SK-N-SH (cell line): ENCODE measurements at regions not wholly inside any gene's neighbourhood (a gene's known extent, or its start where the extent isn't known, plus 50 kb on each side); places are given as distances from the start of the nearest gene placed in this dataset.

ENCODE experiments used
- CTCF ChIA-PET: fragments of 300-600, 350-600 bp; formaldehyde crosslinking; extraction: SDS; loops from one replicate; lab custom pipeline; 2021; lab: Yijun Ruan, JAX
- POLR2A ChIA-PET: fragments of 350-600 bp; sonication (Branson Sonifier 250); formaldehyde crosslinking; extraction: SDS; loops from one replicate; lab custom pipeline; 2020; ENCODE audit warnings: antibody characterized with exemption, inconsistent platforms; lab: Yijun Ruan, JAX
- DNase-seq: peaks from one replicate; pipeline ENCODE4 v3.0.0; 2012
- H2AFZ ChIP-seq: fragments of 200-600 bp; sonication (generic); 2 replicates; pipeline ENCODE4 v1.8.1; 2016; ENCODE audit warnings: antibody characterized with exemption, mild to moderate bottlenecking, low read depth
- H3F3A ChIP-seq: fragments of 200-600 bp; sonication (generic); replicated peaks from 2 replicates; pipeline ENCODE3; 2016; ENCODE audit warnings: antibody characterized with exemption, mild to moderate bottlenecking; ENCODE audit not compliant: insufficient read depth
- H3K27ac ChIP-seq, 2 experiments: fragments of 200-500 bp in 1 of 2; fragments of 200-600 bp in 1 of 2; sonication (Bioruptor generic) in 1 of 2; sonication (generic), shearing (Covaris generic) in 1 of 2; 2 replicates each; pipeline versions ENCODE4 v1.5.1 to v1.6.1; 2014 to 2016; ENCODE audit warnings: low read depth in 2 of 2, inconsistent platforms in 1 of 2, low read length in 1 of 2, mild to moderate bottlenecking in 1 of 2, mixed read lengths in 1 of 2
- H3K27me3 ChIP-seq: fragments of 200-600 bp; sonication (generic), shearing (Covaris generic); 2 replicates; pipeline ENCODE4 v1.6.1; 2016; ENCODE audit warnings: mixed run types; ENCODE audit not compliant: insufficient read depth
- H3K36me3 ChIP-seq, 2 experiments: fragments of 200-500 bp in 1 of 2; fragments of 200-600 bp in 1 of 2; sonication (Bioruptor generic) in 1 of 2; sonication (generic) in 1 of 2; replicated peaks in 1 of 2; 2 replicates each; pipeline versions ENCODE3 to v1.5.1; 2014 to 2016; ENCODE audit warnings: low read length in 1 of 2, mild to moderate bottlenecking in 1 of 2; ENCODE audit not compliant: insufficient read depth in 2 of 2, control insufficient read depth in 1 of 2
- H3K4me1 ChIP-seq, 2 experiments: fragments of 200-500 bp in 1 of 2; fragments of 200-600 bp in 1 of 2; sonication (Bioruptor generic) in 1 of 2; sonication (generic), shearing (Covaris generic) in 1 of 2; 2 replicates each; pipeline versions ENCODE4 v1.5.1 to v1.6.1; 2014 to 2016; ENCODE audit warnings: low read depth in 1 of 2, low read length in 1 of 2, mixed run types in 1 of 2; ENCODE audit not compliant: insufficient read depth in 2 of 2, control insufficient read depth in 1 of 2
- H3K4me2 ChIP-seq: fragments of 200-600 bp; sonication (generic), shearing (Covaris generic); 2 replicates; pipeline ENCODE4 v1.6.1; 2017; ENCODE audit warnings: mixed run types
- H3K4me3 ChIP-seq, 2 experiments: fragments of 200-500 bp in 1 of 2; fragments of 200-600 bp in 1 of 2; sonication (Bioruptor generic) in 1 of 2; sonication (generic), shearing (Covaris generic) in 1 of 2; 2 replicates each; pipeline versions ENCODE4 v1.5.1 to v1.8.1; 2014 to 2016; ENCODE audit warnings: low read depth in 2 of 2, inconsistent platforms in 1 of 2, low read length in 1 of 2, mild to moderate bottlenecking in 1 of 2, mixed read lengths in 1 of 2, moderate library complexity in 1 of 2
- H3K79me2 ChIP-seq: fragments of 200-600 bp; sonication (generic); 2 replicates; pipeline ENCODE4 v1.8.1; 2017; ENCODE audit warnings: mild to moderate bottlenecking; ENCODE audit not compliant: insufficient read depth
- H3K9ac ChIP-seq: fragments of 200-600 bp; sonication (generic); 2 replicates; pipeline ENCODE4 v1.6.1; 2017; ENCODE audit warnings: mixed run types
- H3K9me2 ChIP-seq: fragments of 200-600 bp; sonication (generic); 2 replicates; pipeline ENCODE4 v1.6.1; 2017; ENCODE audit warnings: mixed run types
- H3K9me3 ChIP-seq: fragments of 200-600 bp; sonication (generic); 2 replicates; pipeline ENCODE4 v1.6.1; 2017; ENCODE audit warnings: mixed run types, mild to moderate bottlenecking, moderate library complexity
- H4K20me1 ChIP-seq: fragments of 200-600 bp; sonication (generic); 2 replicates; pipeline ENCODE4 v1.6.1; 2017; ENCODE audit warnings: mild to moderate bottlenecking, mixed run types; ENCODE audit not compliant: insufficient read depth
- CHD2 ChIP-seq: fragments of 150-350 bp; IDR thresholded peaks from 2 replicates; pipeline ENCODE4 v1.6.1; 2018; ENCODE audit warnings: low read length; ENCODE audit not compliant: partially characterized antibody
- ELF1 ChIP-seq: IDR thresholded peaks from 2 replicates; pipeline ENCODE4 v1.4.0; 2012
- EP300 ChIP-seq, 2 experiments: IDR thresholded peaks; 2 replicates each; pipeline versions ENCODE4 v1.4.0 to v1.6.1; 2012; ENCODE audit warnings: borderline replicate concordance in 1 of 2, low read depth in 1 of 2, low read length in 1 of 2
- EZH2phosphoT487 ChIP-seq: fragments of 200-600 bp; sonication (generic); IDR thresholded peaks from 2 replicates; pipeline ENCODE4 v1.6.1; 2017; ENCODE audit warnings: low read depth, mixed run types, mild to moderate bottlenecking, antibody characterized with exemption, moderate library complexity, borderline replicate concordance
- FOXJ3 ChIP-seq: sonication (generic); formaldehyde crosslinking; IDR thresholded peaks from 2 replicates; pipeline ENCODE4 v1.5.1; 2020; ENCODE audit warnings: mild to moderate bottlenecking, missing genetic modification reagents
- FOXM1 ChIP-seq: IDR thresholded peaks from 2 replicates; pipeline ENCODE4 v1.4.0; 2012; ENCODE audit warnings: low read depth, mild to moderate bottlenecking
- IRF3 ChIP-seq: fragments of 150-350 bp; IDR thresholded peaks from 2 replicates; pipeline ENCODE4 v1.6.1; 2016; ENCODE audit warnings: mild to moderate bottlenecking, low read depth, low read length
- MXI1 ChIP-seq: IDR thresholded peaks from 2 replicates; pipeline ENCODE4 v1.6.1; 2012; ENCODE audit warnings: mild to moderate bottlenecking, low read depth, low read length, improper control_type of control experiment
- PBX3 ChIP-seq: IDR thresholded peaks from 2 replicates; pipeline ENCODE4; 2012
- POLR2AphosphoS5 ChIP-seq: IDR thresholded peaks from 2 replicates; pipeline ENCODE4 v1.6.1; 2012; ENCODE audit warnings: low read depth, low read length
- RAD21 ChIP-seq: IDR thresholded peaks from 2 replicates; pipeline ENCODE4 v1.6.1; 2012; ENCODE audit warnings: mild to moderate bottlenecking, low read length
- RCOR1 ChIP-seq: fragments of 150-350 bp; IDR thresholded peaks from 2 replicates; pipeline ENCODE4 v1.6.1; 2017; ENCODE audit warnings: antibody characterized with exemption, low read length
- RFX5 ChIP-seq: IDR thresholded peaks from 2 replicates; pipeline ENCODE4 v1.6.1; 2012; ENCODE audit warnings: mild to moderate bottlenecking, improper control_type of control experiment, low read length
- SIN3A ChIP-seq: IDR thresholded peaks from 2 replicates; pipeline ENCODE4 v1.6.1; 2012; ENCODE audit warnings: low read depth, mild to moderate bottlenecking, low read length, moderate library complexity, borderline replicate concordance
- TAF1 ChIP-seq: IDR thresholded peaks from 2 replicates; pipeline ENCODE4 v1.6.1; 2012; ENCODE audit warnings: low read depth, mild to moderate bottlenecking, low read length, moderate library complexity, borderline replicate concordance
- TCF12 ChIP-seq: IDR thresholded peaks from 2 replicates; pipeline ENCODE4 v1.4.0; 2012
- TEAD4 ChIP-seq: IDR thresholded peaks from 2 replicates; pipeline ENCODE4 v1.4.0; 2012; ENCODE audit warnings: mild to moderate bottlenecking, borderline replicate concordance; ENCODE audit not compliant: insufficient read depth
- USF1 ChIP-seq: IDR thresholded peaks from 2 replicates; pipeline ENCODE4 v1.4.0; 2012; ENCODE audit warnings: low read depth, borderline replicate concordance
- YY1 ChIP-seq: IDR thresholded peaks from 2 replicates; pipeline ENCODE4 v1.4.0; 2012; ENCODE audit warnings: low read depth, mild to moderate bottlenecking
- ZBTB33 ChIP-seq: IDR thresholded peaks from 2 replicates; pipeline ENCODE4 v1.4.0; 2012; ENCODE audit warnings: low read depth, borderline replicate concordance
- WGBS: methylation state at CpG from one replicate; pipeline ENCODE4 v1.1.6; 2017; ENCODE audit warnings: low lambda C conversion rate; 5-methylcytosine and 5-hydroxymethylcytosine counted together

GRCh38 chr4:165548702-165549101 lies 169.9 kb downstream of the CPE start:
- H3K9me2 ChIP-seq, result no peaks in the 10 kb centered on the region
- POLR2A ChIA-PET, result no interaction called here
- no peak overlapping the region for H2AFZ ChIP-seq
- H3K4me3 ChIP-seq, result no peak overlapping the region
- no peaks in the 10 kb centered on the region; a peak in 1 of 4 replicates for H3K4me1 ChIP-seq
- H3K4me2 ChIP-seq, result peak overlapping the region; percentile 40; the same call in 1 of the 2 replicates
- no peaks in the 10 kb centered on the region for H4K20me1 ChIP-seq
- WGBS, result 28% methylated on average over 2 of the region's 2 CpGs
- no peaks in the 10 kb centered on the region for H3K9me3 ChIP-seq
- H3F3A ChIP-seq, result no peaks in the 10 kb centered on the region
- DNase-seq, result no peak
- H3K79me2 ChIP-seq, result no peaks in the 10 kb centered on the region
- CTCF ChIA-PET, result interaction anchor here (2.2 kb wide), 1 partner anchor 12 kb away, joined by 5 read pairs; no protein-coding TSS in a partner anchor
- H3K9ac ChIP-seq, result no peak overlapping the region
- no peaks in the 10 kb centered on the region for H3K27me3 ChIP-seq
- no peak for TF ChIP-seq IRF3
- TF ChIP-seq YY1, result no peak
- TF ChIP-seq MXI1, result no peak
- no peak for TF ChIP-seq ELF1
- no peak for TF ChIP-seq RFX5
- no peak for TF ChIP-seq FOXM1
- no peak for TF ChIP-seq PBX3
- no peak overlapping the region for H3K27ac ChIP-seq
- no peaks in the 10 kb centered on the region for H3K36me3 ChIP-seq

- Histone ChIP-seq H4K20me1 (no peaks in the 10 kb centered on the region), H3K9me2 (no peaks in the 10 kb centered on the region), H3K4me3 (no peak overlapping the region), H3K4me2 (no peak overlapping the region), H3K27ac (no peak overlapping the region), H3K79me2 (no peaks in the 10 kb centered on the region), H3K27me3 (no peaks in the 10 kb centered on the region), H3K9me3 (no peaks in the 10 kb centered on the region), H3K9ac (no peak overlapping the region), H2AFZ (no peak overlapping the region), H3K36me3 (no peaks in the 10 kb centered on the region), H3K4me1 (no peaks in the 10 kb centered on the region), H3F3A (no peaks in the 10 kb centered on the region)
- 4% methylated on average over 2 of the region's 2 CpGs for WGBS
- ChIA-PET CTCF (no interaction called here), POLR2A (no interaction called here)
- no peak for DNase-seq
- no peak for TF ChIP-seq EP300 (IDR thresholded peaks at IDR 0.05; ENCODE audit: borderline replicate concordance in 1 of 2, low read depth in 1 of 2, low read length in 1 of 2)
- no peak for TF ChIP-seq RCOR1
- TF ChIP-seq FOXJ3, result no peak
- no peak for TF ChIP-seq YY1
- TF ChIP-seq TAF1, result no peak
- no peak for TF ChIP-seq POLR2AphosphoS5
- no peak for TF ChIP-seq FOXM1
- no peak for TF ChIP-seq SIN3A
- TF ChIP-seq IRF3, result no peak
- no peak for TF ChIP-seq RAD21
- no peak for TF ChIP-seq USF1
- no peak for TF ChIP-seq TEAD4
- no peak for TF ChIP-seq TCF12
- TF ChIP-seq EZH2phosphoT487, result no peak
- no peak for TF ChIP-seq CHD2
- TF ChIP-seq ZBTB33, result no peak
- no peak for TF ChIP-seq PBX3
Measured at GRCh38 chr4:165553221-165553810, 174.5 kb downstream of the CPE start.
